DND-41 (cell line): ENCODE measurements at regions not wholly inside any gene's neighbourhood (a gene's known extent, or its start where the extent isn't known, plus 50 kb on each side); places are given as distances from the start of the nearest gene placed in this dataset.

Source experiments
- ATAC-seq: fragments of 200-7000 bp; cut with Tn5 transposase; 3 replicates; pipeline ENCODE4 v1.9.1; 2021; ENCODE audit warnings: low read depth; ENCODE audit not compliant: insufficient read depth
- DNase-seq: peaks from one replicate; pipeline ENCODE4 v3.0.0-alpha.2; 2020
- H2AFZ ChIP-seq: 2 replicates; pipeline ENCODE4 v1.6.0; 2012; ENCODE audit warnings: low read depth, low read length
- H3K27ac ChIP-seq: 2 replicates; pipeline ENCODE4 v1.5.1; 2012; ENCODE audit warnings: low read length, inconsistent platforms
- H3K27me3 ChIP-seq: fragments of 200-600 bp; sonication (generic); 2 replicates; pipeline ENCODE4 v1.6.0; 2012; ENCODE audit warnings: low read length, mild to moderate bottlenecking, inconsistent platforms; ENCODE audit not compliant: insufficient read depth, poor library complexity
- H3K36me3 ChIP-seq: 2 replicates; pipeline ENCODE4 v1.5.1; 2012; ENCODE audit warnings: low read length, inconsistent platforms; ENCODE audit not compliant: insufficient read depth
- H3K4me1 ChIP-seq: 2 replicates; pipeline ENCODE4 v1.5.1; 2012; ENCODE audit warnings: mild to moderate bottlenecking, low read length; ENCODE audit not compliant: insufficient read depth
- H3K4me2 ChIP-seq: 2 replicates; pipeline ENCODE4 v1.6.0; 2012; ENCODE audit warnings: mild to moderate bottlenecking, moderate library complexity, low read length, inconsistent platforms; ENCODE audit not compliant: insufficient read depth
- H3K4me3 ChIP-seq, 2 experiments: fragments of 200-600 bp in 1 of 2; shearing (Covaris generic) in 1 of 2; 2 replicates each; pipeline ENCODE4 v1.5.1; 2012 to 2016; ENCODE audit warnings: inconsistent platforms in 2 of 2, low read length in 2 of 2, mild to moderate bottlenecking in 2 of 2, low read depth in 1 of 2, moderate library complexity in 1 of 2
- H3K79me2 ChIP-seq: 2 replicates; pipeline ENCODE4 v1.6.0; 2012; ENCODE audit warnings: low read length, inconsistent platforms; ENCODE audit not compliant: insufficient read depth
- H3K9ac ChIP-seq: 2 replicates; pipeline ENCODE4 v1.6.0; 2012; ENCODE audit warnings: low read depth, mild to moderate bottlenecking, inconsistent platforms, low read length, moderate library complexity
- H3K9me3 ChIP-seq: 2 replicates; pipeline ENCODE4 v1.5.1; 2012; ENCODE audit warnings: low read length, moderate library complexity, mild to moderate bottlenecking, inconsistent platforms; ENCODE audit not compliant: insufficient read depth, severe bottlenecking
- H4K20me1 ChIP-seq: 2 replicates; pipeline ENCODE4 v1.6.0; 2012; ENCODE audit warnings: low read length; ENCODE audit not compliant: insufficient read depth
- CTCF ChIP-seq: IDR thresholded peaks from 2 replicates; pipeline ENCODE4 v1.5.1; 2012; ENCODE audit warnings: borderline replicate concordance, low read length, moderate library complexity, mild to moderate bottlenecking; ENCODE audit not compliant: poor library complexity, severe bottlenecking; ENCODE audit errors: extremely low read depth
- EZH2 ChIP-seq: IDR thresholded peaks from 3 replicates; pipeline ENCODE4 v1.6.1; 2012; ENCODE audit warnings: borderline replicate concordance, low read depth, mild to moderate bottlenecking, moderate library complexity, low read length, inconsistent platforms; ENCODE audit not compliant: severe bottlenecking

- Histone ChIP-seq H3K9ac (no peak overlapping the region), H3K4me3 (no peak overlapping the region), H3K79me2 (no peaks in the 10 kb centered on the region), H4K20me1 (no peaks in the 10 kb centered on the region), H3K27me3 (no peaks in the 10 kb centered on the region), H3K27ac (no peak overlapping the region), H3K36me3 (no peaks in the 10 kb centered on the region), H3K9me3 (no peaks in the 10 kb centered on the region), H3K4me1 (no peaks in the 10 kb centered on the region), H3K4me2 (no peak overlapping the region), H2AFZ (no peak overlapping the region)
- ATAC-seq (no peak), DNase-seq (no peak)
- TF ChIP-seq CTCF (no peak), EZH2 (no peak)
These were observed 1886.1 kb downstream of the PCDH9 start for GRCh38 chr13:65343898-65344663.

- Histone ChIP-seq H3K9me3 (no peaks in the 10 kb centered on the region), H3K4me1 (no peaks in the 10 kb centered on the region), H3K9ac (no peak overlapping the region), H4K20me1 (no peaks in the 10 kb centered on the region), H3K36me3 (no peaks in the 10 kb centered on the region), H3K4me3 (no peak overlapping the region), H2AFZ (no peak overlapping the region), H3K27me3 (no peaks in the 10 kb centered on the region), H3K4me2 (no peak overlapping the region), H3K79me2 (no peaks in the 10 kb centered on the region), H3K27ac (no peak overlapping the region)
- DNase-seq (no peak), ATAC-seq (no peak)
- TF ChIP-seq CTCF (no peak), EZH2 (no peak)
These were observed 1887.4 kb downstream of the PCDH9 start for GRCh38 chr13:65342541-65343337.

- H3K79me2 ChIP-seq = no peaks in the 10 kb centered on the region
- no peak for ATAC-seq
- DNase-seq = no peak
- H3K4me3 ChIP-seq = no peak overlapping the region
- no peak overlapping the region for H3K9ac ChIP-seq
- no peaks in the 10 kb centered on the region for H3K9me3 ChIP-seq
- no peaks in the 10 kb centered on the region for H3K36me3 ChIP-seq
- no peaks in the 10 kb centered on the region for H4K20me1 ChIP-seq
- H3K27me3 ChIP-seq = no peaks in the 10 kb centered on the region
- H2AFZ ChIP-seq = no peak overlapping the region
- no peak overlapping the region for H3K4me2 ChIP-seq
- H3K4me1 ChIP-seq = no peaks in the 10 kb centered on the region
- TF ChIP-seq CTCF = no peak
- no peak for TF ChIP-seq EZH2
- no peak overlapping the region for H3K27ac ChIP-seq
These were observed 1890.9 kb downstream of the PCDH9 start for GRCh38 chr13:65339241-65339640.
